IPS-NIHi11 (cell line): ENCODE measurements at regions not wholly inside any gene's neighbourhood (a gene's known extent, or its start where the extent isn't known, plus 50 kb on each side); places are given as distances from the start of the nearest gene placed in this dataset.
"Not testable (repeated sequence)": the region's sequence is repeated elsewhere in the genome, so short reads cannot be mapped to it uniquely, and the experiment has no call there.

Source experiments
- DNase-seq: peaks from one replicate; pipeline ENCODE4 v3.0.0; 2012; ENCODE audit warnings: mixed read lengths, low spot score

DNA sequence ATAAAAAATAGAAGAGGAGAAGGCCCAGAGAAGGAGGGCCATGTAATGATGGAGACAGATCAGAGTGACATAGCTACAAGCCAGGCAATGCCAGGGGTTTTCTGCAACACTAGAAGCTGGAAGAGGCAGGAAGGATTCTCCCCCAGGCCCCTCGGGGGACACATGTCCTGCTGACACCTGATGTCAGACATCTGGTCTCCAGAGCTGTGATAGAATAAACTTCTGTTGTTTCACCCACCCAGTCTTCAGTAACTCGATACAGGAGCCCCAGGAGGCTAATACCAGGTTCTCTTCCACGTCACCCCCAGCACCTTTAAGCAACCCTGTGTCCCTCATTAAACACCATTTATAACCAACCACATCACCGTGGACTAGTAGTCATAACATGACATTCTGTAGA is 94.9 kb downstream of the TMEM130 start:
- no peak for DNase-seq

DNA sequence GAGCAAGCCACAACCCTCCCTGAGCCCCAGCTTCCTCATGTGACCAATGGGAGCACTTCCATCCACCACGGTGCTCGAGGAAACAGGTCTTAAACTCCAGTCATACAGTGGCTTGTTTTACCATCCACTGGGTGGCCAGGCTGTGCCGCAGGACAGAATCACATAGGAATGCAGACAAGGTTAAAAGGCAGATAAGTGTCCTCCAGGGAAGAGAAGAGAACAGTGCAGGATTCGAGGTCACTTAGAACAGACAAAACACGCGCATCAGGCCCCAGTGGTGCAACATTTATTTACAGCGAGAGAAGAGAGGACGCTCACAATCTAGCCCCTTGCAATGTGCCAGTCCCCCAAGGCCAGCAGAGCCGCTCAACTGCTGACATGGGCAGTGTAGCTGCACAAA is 92.8 kb downstream of the TMEM130 start:
- DNase-seq, result no peak

DNA sequence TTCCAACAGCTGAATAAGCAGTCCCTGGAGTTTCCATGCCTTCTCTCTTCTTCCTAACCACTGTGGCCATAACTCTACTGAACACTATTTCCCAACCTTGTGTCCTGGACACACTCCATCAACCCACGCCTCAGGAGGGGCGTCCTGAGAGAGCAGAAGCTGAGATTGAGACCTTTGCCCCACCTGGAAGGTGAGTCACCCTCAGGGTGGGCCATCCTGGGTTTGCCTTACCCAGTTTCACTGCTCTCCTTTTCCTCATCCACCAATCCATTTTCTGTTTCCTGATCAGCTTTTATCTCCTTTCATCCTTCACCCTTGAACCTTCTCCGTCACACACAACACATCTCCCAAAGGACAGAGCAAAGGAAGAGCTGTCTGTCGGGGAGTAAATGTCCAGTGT is 91.4 kb downstream of the TMEM130 start:
- DNase-seq, result no peak

DNA sequence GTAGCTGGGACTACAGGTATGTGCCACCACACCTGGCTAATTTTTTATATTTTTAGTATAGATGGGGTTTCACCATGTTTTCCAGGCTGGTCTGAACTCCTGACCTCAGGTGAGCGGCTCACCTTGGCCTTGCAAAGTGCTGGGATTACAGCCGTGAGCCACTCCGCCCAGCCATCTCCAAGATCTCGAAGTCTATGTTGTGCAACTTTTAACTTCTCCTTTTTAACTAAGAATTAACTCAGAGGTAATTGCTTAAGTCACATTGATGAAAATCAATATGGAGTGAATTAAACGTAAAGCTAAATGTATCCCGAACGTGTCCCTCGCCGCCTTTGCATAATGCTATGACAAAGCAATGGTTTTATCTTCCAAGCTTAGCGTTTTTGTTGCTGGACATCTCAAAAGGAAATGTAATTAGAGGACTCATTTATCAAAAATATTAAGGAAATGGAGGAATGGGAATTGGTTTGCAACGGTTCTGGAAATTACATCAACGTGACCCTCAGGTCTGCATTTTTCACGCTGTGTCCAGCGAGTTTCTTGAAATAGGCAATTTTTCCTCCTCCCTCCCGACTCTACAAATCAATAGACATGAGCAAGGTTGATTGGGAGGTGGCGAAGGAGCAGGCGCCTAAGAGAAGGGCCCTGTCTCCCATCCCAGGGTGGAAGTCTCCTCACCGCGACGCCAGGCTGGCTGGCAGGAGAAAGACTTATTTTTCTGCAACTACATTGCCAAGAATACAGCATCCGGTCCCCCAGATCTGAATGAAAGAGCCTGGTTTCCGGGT is 89.8 kb downstream of the TMEM130 start:
- DNase-seq, result no peak

DNA sequence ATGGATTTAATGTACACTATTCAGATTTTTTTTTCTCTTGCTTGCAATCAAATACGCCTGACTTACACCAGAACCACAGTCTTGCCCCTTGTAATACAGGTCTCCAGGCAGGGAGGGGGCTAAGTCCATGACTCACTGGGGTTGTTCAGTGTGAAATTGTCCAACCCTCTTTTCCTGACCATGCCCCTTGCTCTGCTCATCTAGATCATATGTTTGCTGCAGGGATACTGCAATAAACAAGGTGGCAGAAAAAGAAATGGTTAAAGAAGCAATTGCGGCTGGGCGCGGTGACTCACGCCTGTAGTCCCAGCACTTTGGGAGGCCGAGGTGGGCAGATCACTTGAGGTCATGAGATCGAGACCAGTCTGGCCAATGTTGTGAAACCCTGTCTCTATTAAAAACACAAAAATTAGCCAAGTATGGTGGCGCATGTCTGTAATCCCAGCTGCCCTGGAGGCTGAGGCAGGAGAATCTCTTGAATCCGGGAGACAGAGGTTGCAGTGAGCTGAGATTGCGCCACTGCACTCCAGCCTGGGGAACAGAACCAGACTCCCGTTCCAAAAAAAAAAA is 85.5 kb downstream of the TMEM130 start:
- no peak for DNase-seq

DNA sequence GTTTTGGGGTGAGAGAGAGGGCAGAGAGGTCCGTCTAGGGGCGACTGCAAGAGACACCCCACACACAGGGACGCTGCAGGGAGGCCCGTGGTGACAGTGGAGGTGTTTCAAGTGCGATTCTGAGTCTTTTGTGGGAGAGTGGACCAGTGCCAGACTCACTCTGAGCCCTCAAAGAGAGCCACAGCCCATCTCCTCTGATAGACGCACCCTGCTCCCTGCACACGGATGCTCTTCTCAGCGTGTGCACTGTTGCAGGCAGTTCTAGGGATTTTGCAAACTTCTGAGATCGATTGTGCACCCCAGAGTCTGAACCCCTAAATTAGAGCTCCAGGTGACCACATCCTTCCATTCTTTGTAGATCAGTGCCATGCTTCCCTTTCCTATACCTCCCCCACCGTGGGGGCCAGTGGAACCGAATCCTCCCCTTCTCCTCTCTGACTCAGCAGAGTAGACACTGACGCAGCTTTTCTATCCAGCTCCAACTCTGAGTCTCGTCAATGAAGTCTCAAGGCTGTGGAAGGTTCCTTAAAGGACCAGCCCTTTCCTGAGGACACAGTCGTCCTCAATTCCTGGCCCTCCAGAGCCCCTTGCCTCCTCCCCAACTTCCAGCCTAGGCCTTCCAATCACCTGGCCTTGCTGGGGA is 83.8 kb downstream of the TMEM130 start:
- DNase-seq, result no peak

DNA sequence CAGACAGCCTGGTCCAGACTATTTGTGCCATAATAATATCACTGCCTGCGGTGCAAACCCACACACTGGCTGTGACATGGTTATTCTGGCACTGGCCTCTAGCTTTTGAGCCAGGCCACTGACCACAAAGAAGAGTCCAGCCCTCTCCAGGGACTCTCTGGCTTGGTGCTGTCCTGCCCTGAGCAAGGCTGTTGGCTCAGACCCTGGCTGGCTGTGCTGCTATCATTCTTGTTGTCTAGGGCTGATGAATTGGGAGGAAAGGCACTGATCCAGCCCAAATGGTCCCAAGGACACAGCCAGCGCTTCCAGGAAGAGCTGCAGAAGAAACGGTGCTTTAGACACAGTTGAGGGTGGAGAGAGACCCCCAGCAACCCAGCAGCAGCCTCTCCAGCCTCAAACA is 80.8 kb downstream of the TMEM130 start:
- DNase-seq, result no peak

DNA sequence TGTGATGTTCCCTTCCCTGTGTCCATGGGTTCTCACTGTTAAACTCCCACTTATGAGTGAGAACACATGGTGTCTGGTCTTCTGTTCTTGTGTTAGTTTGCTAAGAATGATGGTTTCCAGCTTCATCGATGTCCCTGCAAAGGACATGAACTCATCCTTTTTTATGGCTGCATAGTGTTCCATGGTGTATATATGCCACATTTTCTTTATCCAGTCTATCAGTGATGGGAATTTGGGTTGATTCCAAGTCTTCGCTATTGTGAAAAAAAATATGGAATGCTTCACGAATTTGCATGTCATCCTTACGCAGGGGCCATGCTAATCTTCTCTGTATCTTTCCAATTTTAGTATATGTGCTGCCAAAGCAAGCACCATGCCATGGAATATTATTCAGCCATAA is 75.4 kb downstream of the TMEM130 start:
- DNase-seq, result not testable (repeated sequence)

DNA sequence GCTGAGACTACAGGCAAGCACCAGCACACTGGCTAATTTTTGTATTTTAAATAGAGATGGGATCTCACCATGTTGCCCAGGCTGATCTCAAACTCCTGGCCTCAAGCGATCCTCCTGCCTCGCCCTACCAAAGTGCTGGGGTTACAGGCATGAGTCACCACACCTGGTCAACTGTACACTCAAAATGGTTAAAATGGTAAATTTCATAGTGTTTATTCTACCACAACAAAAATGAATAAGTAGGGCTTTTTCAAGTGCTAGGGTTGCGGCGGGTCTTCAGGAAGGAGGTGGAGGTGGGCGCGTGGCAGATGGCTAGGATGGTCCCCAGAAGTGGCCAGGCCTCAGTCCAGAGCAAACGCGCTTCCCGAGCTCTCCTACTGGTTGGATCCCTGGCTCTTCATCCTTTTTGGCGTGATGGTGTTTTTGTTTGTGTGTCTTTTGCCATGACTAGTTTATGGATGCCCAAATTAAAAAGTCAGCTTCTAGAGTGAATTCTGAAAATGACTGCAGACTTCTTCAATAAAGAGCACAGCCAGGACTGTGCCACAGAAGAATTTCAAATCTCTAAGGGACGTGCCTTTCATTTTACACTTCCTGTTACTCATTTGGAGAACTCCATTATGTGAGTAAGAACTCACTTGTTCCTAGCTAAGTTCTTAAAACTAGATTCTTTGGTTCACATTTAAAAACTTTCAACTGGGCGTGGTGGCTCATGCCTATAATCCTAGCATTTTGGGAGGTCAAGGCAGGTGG is 73.9 kb downstream of the TMEM130 start:
- no peak for DNase-seq
